AG04449 (cell line): ENCODE measurements at regions not wholly inside any gene's neighbourhood (a gene's known extent, or its start where the extent isn't known, plus 50 kb on each side); places are given as distances from the start of the nearest gene placed in this dataset.

Experiments
- CTCF ChIA-PET: fragments of 350-600 bp; formaldehyde crosslinking; extraction: SDS; loops from one replicate; lab custom pipeline; 2021; ENCODE audit warnings: antibody characterized with exemption; lab: Yijun Ruan, JAX
- POLR2A ChIA-PET: fragments of 400-600, 350-600 bp; formaldehyde crosslinking; extraction: SDS; loops from one replicate; lab custom pipeline; 2020; ENCODE audit warnings: antibody characterized with exemption, inconsistent platforms; lab: Yijun Ruan, JAX
- DNase-seq: peaks from one replicate; pipeline ENCODE4 v3.0.0-alpha.2; 2010; ENCODE audit warnings: low read depth, low spot score
- H3K4me3 ChIP-seq: 2 replicates; pipeline ENCODE4 v1.5.1; 2011; ENCODE audit warnings: low read depth, mild to moderate bottlenecking, control low read depth, low read length
- TF ChIP-seq, protein P1 (sequence below): IDR thresholded peaks from one replicate; pipeline ENCODE4 v1.5.1; 2011; ENCODE audit warnings: mild to moderate bottlenecking, moderate library complexity, low read length, control low read depth, inconsistent platforms; ENCODE audit not compliant: insufficient read depth; ENCODE audit errors: missing control alignments

- ChIA-PET CTCF (no interaction called here), POLR2A (no interaction called here)
- DNase-seq = no peak
- H3K4me3 ChIP-seq = no peak overlapping the region
- TF ChIP-seq, protein P1, sequence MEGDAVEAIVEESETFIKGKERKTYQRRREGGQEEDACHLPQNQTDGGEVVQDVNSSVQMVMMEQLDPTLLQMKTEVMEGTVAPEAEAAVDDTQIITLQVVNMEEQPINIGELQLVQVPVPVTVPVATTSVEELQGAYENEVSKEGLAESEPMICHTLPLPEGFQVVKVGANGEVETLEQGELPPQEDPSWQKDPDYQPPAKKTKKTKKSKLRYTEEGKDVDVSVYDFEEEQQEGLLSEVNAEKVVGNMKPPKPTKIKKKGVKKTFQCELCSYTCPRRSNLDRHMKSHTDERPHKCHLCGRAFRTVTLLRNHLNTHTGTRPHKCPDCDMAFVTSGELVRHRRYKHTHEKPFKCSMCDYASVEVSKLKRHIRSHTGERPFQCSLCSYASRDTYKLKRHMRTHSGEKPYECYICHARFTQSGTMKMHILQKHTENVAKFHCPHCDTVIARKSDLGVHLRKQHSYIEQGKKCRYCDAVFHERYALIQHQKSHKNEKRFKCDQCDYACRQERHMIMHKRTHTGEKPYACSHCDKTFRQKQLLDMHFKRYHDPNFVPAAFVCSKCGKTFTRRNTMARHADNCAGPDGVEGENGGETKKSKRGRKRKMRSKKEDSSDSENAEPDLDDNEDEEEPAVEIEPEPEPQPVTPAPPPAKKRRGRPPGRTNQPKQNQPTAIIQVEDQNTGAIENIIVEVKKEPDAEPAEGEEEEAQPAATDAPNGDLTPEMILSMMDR = no peak
Measured at GRCh38 chr6:138036111-138036510, 71.1 kb downstream of the PERP start.

DNA sequence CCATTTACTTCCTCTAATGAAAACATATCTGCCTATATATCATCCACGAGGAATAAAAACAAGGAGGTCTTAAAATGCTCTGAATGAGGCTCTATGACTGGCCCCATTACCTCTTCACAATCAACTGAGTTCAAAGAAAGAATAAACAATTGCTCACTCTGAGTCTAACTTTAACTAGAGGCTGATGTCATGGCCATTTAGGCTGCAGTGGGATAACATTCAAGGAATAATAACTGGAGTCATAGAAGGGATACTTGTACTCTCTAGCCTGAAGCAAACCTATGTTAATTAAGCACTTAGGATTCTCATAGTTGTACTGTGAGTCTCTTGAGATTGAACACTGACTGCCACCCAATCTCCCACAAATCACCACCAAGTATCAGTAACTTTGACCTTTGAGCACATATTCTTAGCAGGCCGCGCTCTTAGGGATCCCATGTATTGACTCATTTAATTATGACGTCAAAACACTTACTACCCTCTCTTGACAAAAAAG is 70.2 kb downstream of the PERP start:
- POLR2A ChIA-PET = no interaction called here
- TF ChIP-seq, protein P1 = no peak
- CTCF ChIA-PET = no interaction called here

DNA sequence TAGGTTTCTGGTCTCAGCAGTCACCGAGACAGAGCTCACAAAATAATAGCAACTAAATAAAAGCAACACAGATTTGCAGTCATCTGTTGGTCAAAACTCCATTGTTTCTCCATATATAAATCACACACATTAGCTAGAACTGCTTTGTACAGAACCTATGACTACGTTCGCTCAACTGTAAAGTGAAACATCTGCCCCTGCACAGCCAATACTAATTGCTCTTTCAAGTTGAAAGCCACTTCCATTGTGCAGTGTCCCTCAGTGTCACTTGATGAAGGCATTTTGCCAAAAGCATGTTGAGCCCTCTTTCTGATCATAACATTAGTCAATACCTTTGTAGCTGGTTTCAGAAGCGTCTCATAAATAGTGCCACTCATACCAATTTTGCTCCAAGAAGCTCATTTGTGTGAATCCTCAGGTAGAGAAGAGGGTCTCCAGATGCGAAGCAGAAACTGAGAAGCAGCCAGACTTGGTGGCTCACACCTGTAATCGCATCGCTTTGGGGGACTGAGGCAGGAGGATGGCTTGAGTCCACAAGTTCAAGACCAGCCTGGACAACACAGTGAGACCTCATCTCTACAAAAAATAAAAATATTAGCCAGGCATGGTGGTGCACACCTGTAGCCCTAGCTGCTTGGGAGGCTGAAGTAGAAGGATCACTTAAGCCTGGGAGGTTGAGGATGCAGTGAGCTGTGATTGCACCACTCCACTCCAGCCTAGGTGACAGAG is 68.9 kb downstream of the PERP start:
- no peak for DNase-seq
- H3K4me3 ChIP-seq = no peak overlapping the region
- ChIA-PET CTCF (no interaction called here), POLR2A (no interaction called here)
- TF ChIP-seq, protein P1 = no peak

More for the DNA sequence above, 70.2 kb downstream of the PERP start:
- H3K4me3 ChIP-seq = no peak overlapping the region
- no peak for DNase-seq
